Stomach (tissue), 8 donors: ENCODE measurements at regions not wholly inside any gene's neighbourhood (a gene's known extent, or its start where the extent isn't known, plus 50 kb on each side); places are given as distances from the start of the nearest gene placed in this dataset.
"Not testable (repeated sequence)": the region's sequence is repeated elsewhere in the genome, so short reads cannot be mapped to it uniquely, and the experiment has no call there.

Experiments
- DNase-seq, 2 donors: peaks; one replicate each; pipeline versions ENCODE4 v3.0.0 to v3.0.0-alpha.2; 2013 to 2019
- H3K27ac ChIP-seq, 5 donors: fragments of 200-600 bp in 4 of 5; sonication (generic) in 4 of 5; one replicate each; pipeline ENCODE4 v1.5.1; 2013 to 2019; ENCODE audit warnings: mild to moderate bottlenecking in 1 of 5, moderate library complexity in 1 of 5
- H3K27me3 ChIP-seq, 3 donors: fragments of 200-600 bp; sonication (generic); one replicate each; pipeline ENCODE4 v1.5.1; 2017 to 2019; ENCODE audit warnings: mixed run types in 1 of 3
- H3K36me3 ChIP-seq, 4 donors: fragments of 200-600 bp; sonication (generic); 1 replicate in 3 of 4; 2 replicates in 1 of 4; pipeline ENCODE4 v1.5.1; 2016 to 2019
- H3K4me1 ChIP-seq, 4 donors: fragments of 200-600 bp; sonication (generic); one replicate each; pipeline ENCODE4 v1.5.1; 2016 to 2019
- H3K4me3 ChIP-seq, 4 donors: fragments of 200-600 bp; sonication (generic) in 3 of 4; one replicate each; pipeline ENCODE4 v1.5.1; 2016 to 2019; ENCODE audit warnings: mild to moderate bottlenecking in 1 of 4
- H3K9me3 ChIP-seq, 4 donors: fragments of 200-600 bp; sonication (generic); one replicate each; pipeline ENCODE4 v1.5.1; 2016 to 2019
- EP300 ChIP-seq: sonication (generic); formaldehyde crosslinking; IDR thresholded peaks from one replicate; pipeline ENCODE4 v1.6.1; 2017; ENCODE audit warnings: antibody characterized with exemption
- POLR2A ChIP-seq, 4 donors: fragments of 450-650 bp; IDR thresholded peaks; one replicate each; pipeline ENCODE4 v1.6.1; 2016; ENCODE audit warnings: antibody characterized with exemption in 4 of 4, control low read depth in 2 of 4, mild to moderate bottlenecking in 1 of 4, moderate library complexity in 1 of 4
- POLR2AphosphoS5 ChIP-seq, 3 donors: sonication (generic); formaldehyde crosslinking; IDR thresholded peaks; one replicate each; pipeline ENCODE4 v1.6.1; 2016; ENCODE audit warnings: antibody characterized with exemption in 3 of 3
- WGBS, 5 donors: extraction: QIAGEN DNeasy Blood & Tissue Kit in 3 of 5; methylation state at CpG; one replicate each; pipeline versions ENCODE4 v1.1.5 to v1.1.7; 2013 to 2018; 5-methylcytosine and 5-hydroxymethylcytosine counted together
- intact Hi-C: fragments of 100-400 bp; cut with DNase I; formaldehyde crosslinking; loops from one replicate; pipeline ENCODE4 v1.15.1; 2023; ENCODE audit warnings: low total_unique reads
- TF ChIP-seq, protein P1 (sequence below), 7 experiments: fragments of 450-650 bp in 4 of 7; fragments of 200-600 bp in 3 of 7; sonication (generic) in 3 of 7; IDR thresholded peaks; one replicate each; pipeline ENCODE4 v1.5.1; 2016 to 2019; ENCODE audit warnings: antibody characterized with exemption in 7 of 7, control low read depth in 2 of 7, mild to moderate bottlenecking in 1 of 7
- donor health status: healthy with polysubstance abuse.
- donor health status: Bipolar disorder and iron deficiency.
- donor health status: healthy.

DNA sequence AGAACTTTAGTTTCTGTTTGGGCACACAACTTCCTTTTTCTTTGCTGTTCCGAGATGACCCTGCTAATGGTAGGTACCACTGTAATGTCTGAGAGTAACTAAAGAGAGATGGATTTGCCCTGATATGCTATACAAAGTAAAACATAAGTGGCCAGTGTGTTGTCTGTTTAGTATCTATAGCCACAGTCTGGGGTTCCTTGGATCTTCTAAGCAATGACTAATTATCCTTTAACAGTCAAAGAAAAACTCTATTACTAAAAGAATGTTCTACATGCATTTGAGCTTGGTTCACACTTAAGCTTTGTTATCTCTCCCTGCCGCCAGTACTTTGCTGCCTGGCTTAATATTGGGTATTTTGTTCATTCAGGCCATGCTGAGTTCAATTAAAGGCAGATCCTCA, 1051.9 kb upstream of the FLRT2 start:
- no peaks in the 10 kb centered on the region for H3K4me1 ChIP-seq
- no peak for DNase-seq
- WGBS, 5 donors = 72 to 88% (median 84%) methylated on average over 2 of the region's 2 CpGs
- no peak overlapping the region for H3K4me3 ChIP-seq
- no peaks in the 10 kb centered on the region for H3K27me3 ChIP-seq
- H3K9me3 ChIP-seq = no peaks in the 10 kb centered on the region
- H3K36me3 ChIP-seq = no peaks in the 10 kb centered on the region
- no peak overlapping the region for H3K27ac ChIP-seq
- intact Hi-C loops = no loop called here
- TF ChIP-seq POLR2AphosphoS5 (IDR thresholded peaks at IDR 0.05) = no peak
- no peak for TF ChIP-seq POLR2A (IDR thresholded peaks at IDR 0.05)
- no peak for TF ChIP-seq EP300
- TF ChIP-seq, protein P1, sequence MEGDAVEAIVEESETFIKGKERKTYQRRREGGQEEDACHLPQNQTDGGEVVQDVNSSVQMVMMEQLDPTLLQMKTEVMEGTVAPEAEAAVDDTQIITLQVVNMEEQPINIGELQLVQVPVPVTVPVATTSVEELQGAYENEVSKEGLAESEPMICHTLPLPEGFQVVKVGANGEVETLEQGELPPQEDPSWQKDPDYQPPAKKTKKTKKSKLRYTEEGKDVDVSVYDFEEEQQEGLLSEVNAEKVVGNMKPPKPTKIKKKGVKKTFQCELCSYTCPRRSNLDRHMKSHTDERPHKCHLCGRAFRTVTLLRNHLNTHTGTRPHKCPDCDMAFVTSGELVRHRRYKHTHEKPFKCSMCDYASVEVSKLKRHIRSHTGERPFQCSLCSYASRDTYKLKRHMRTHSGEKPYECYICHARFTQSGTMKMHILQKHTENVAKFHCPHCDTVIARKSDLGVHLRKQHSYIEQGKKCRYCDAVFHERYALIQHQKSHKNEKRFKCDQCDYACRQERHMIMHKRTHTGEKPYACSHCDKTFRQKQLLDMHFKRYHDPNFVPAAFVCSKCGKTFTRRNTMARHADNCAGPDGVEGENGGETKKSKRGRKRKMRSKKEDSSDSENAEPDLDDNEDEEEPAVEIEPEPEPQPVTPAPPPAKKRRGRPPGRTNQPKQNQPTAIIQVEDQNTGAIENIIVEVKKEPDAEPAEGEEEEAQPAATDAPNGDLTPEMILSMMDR (IDR thresholded peaks at IDR 0.05) = no peak

DNA sequence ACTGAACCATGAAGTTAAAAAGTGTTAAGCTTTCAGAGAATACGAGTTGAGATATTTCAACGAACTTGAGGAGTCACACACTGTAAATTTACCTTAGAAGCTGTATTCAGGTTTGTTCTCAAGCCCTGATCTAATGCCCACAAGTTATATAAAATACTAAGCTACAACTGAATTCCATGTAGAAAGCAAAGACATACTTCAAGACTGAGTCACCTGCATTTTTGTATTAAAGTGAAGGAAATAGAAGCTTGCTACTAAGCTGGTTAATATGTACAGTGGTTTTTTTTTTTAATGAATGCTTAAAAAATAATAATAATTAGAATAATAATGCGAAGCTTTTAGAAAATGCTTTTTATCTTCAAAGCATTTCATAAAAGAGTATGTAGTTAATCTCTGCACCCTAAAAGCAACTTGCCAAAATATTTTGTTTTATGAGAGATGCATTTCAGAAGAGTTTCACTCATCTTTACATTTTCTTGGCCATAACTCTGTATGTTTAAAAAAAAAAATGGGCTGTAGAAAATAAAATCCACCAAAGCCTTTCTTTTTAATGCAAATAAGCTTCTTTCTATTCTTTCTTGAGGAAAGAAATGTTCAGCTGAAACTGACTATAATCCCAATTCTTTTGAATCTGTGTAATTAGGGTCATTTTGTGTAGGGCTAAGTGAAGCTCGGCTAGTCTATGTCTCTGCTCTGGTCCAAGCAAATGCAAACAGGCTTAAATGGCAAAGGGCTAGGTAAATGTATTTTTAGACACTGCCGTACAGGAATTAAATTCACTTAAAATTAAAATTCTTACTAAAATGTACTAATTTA, 1047.5 kb upstream of the FLRT2 start:
- Histone ChIP-seq H3K27me3 (no peaks in the 10 kb centered on the region), H3K9me3 (no peaks in the 10 kb centered on the region), H3K4me3 (no peak overlapping the region), H3K4me1 (no peaks in the 10 kb centered on the region), H3K36me3 (no peaks in the 10 kb centered on the region), H3K27ac (no peak overlapping the region)
- WGBS, 5 donors = 83 to 93% (median 88%) methylated on average over 5 of the region's 5 CpGs
- intact Hi-C loops = no loop called here
- no peak for DNase-seq
- no peak for TF ChIP-seq POLR2AphosphoS5 (IDR thresholded peaks at IDR 0.05)
- TF ChIP-seq, protein P1 (IDR thresholded peaks at IDR 0.05) = no peak
- no peak for TF ChIP-seq POLR2A (IDR thresholded peaks at IDR 0.05)
- TF ChIP-seq EP300 = no peak

DNA sequence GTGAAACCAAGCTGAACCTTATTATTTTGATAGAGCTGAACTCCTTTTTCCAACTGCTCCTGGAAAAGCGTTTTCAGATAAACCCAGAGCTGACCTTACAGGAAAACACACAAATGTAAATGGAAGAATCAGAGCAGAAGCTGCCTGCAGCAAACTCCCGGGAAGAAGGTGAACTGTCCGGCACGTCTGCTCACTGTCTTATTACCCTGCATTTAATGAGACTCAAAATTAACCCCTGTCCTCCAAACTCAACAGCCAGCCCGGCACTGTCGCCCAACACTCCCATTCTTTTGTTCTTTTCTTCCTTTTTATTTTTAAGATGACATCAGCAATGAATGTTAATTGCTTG, 1046.9 kb upstream of the FLRT2 start:
- no peaks in the 10 kb centered on the region for H3K9me3 ChIP-seq
- H3K4me1 ChIP-seq = no peaks in the 10 kb centered on the region
- H3K27ac ChIP-seq = no peak overlapping the region
- H3K27me3 ChIP-seq = no peaks in the 10 kb centered on the region
- WGBS, 5 donors = 58 to 75% (median 67%) methylated on average over 6 of the region's 6 CpGs
- TF ChIP-seq, protein P1 (IDR thresholded peaks at IDR 0.05) = no peak
- TF ChIP-seq POLR2A (IDR thresholded peaks at IDR 0.05) = no peak
- TF ChIP-seq EP300 = no peak
- no peak for TF ChIP-seq POLR2AphosphoS5 (IDR thresholded peaks at IDR 0.05)
- no peak for DNase-seq
- intact Hi-C loops = no loop called here
- H3K4me3 ChIP-seq = no peak overlapping the region
- no peaks in the 10 kb centered on the region for H3K36me3 ChIP-seq

DNA sequence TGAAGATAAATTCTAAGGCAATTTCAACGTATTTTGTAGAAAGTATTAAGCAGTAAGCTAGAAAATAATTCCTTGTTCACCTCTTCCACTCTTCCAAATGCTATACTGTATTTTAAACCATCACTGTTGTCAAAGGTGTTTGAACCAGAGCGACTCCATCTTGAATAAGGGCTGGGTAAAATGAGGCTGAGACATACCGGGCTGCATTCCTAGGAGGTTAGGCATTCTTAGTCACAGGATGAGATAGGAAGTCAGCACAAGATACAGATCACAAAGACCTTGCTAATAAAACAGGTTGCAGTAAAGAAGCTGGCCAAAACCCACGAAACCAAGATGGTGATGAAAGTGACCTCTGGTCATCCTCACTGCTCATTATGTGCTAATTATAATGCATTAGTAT, 1045.7 kb upstream of the FLRT2 start:
- H3K4me3 ChIP-seq, DNase-seq, H3K27ac ChIP-seq, intact Hi-C loops, H3K27me3 ChIP-seq, H3K4me1 ChIP-seq, H3K9me3 ChIP-seq, H3K36me3 ChIP-seq: not testable (repeated sequence)
- 78 to 90% (median 88%) methylated on average over 4 of the region's 4 CpGs for WGBS, 5 donors

DNA sequence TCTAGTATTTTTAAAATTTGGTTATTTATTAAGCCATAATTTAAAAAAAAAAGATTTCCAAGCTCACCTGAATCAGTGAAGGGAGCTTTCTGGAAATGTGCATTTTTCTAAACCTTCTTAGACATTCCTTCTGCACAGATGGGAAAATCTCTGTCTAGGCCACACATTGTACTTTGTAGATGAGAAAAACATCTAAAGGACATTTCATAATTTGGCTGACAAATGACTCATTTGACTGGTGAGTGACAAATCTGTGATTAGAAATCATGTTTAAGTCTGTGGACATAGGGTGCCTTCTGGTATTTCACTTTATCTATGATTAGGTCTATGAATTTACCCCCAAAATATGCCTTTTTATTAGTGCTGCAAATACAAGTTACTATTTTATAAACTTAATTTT, 1044.9 kb upstream of the FLRT2 start:
- H3K27ac ChIP-seq = no peak overlapping the region
- DNase-seq = no peak
- H3K36me3 ChIP-seq = no peaks in the 10 kb centered on the region
- TF ChIP-seq, protein P1 (IDR thresholded peaks at IDR 0.05) = no peak
- TF ChIP-seq POLR2AphosphoS5 (IDR thresholded peaks at IDR 0.05) (no peak), EP300 (no peak), POLR2A (IDR thresholded peaks at IDR 0.05) (no peak)
- H3K4me3 ChIP-seq = no peak overlapping the region
- no peaks in the 10 kb centered on the region for H3K9me3 ChIP-seq
- intact Hi-C loops = no loop called here
- no peaks in the 10 kb centered on the region for H3K27me3 ChIP-seq
- no peaks in the 10 kb centered on the region for H3K4me1 ChIP-seq
